Skeletal muscle tissue (tissue), 3 donors: ENCODE measurements at regions not wholly inside any gene's neighbourhood (a gene's known extent, or its start where the extent isn't known, plus 50 kb on each side); places are given as distances from the start of the nearest gene placed in this dataset.
"Not testable (repeated sequence)": the region's sequence is repeated elsewhere in the genome, so short reads cannot be mapped to it uniquely, and the experiment has no call there.

Experiments
- H3K27ac ChIP-seq: one replicate; pipeline ENCODE4 v1.7.0; 2013; ENCODE audit warnings: mild to moderate bottlenecking, low read depth, low read length, inconsistent platforms
- H3K27me3 ChIP-seq, 3 donors: one replicate each; pipeline ENCODE4 v1.7.0; 2013; ENCODE audit warnings: low read length in 3 of 3; ENCODE audit not compliant: control insufficient read depth in 3 of 3, insufficient read depth in 3 of 3
- H3K36me3 ChIP-seq, 3 donors: one replicate each; pipeline ENCODE4 v1.7.0; 2013; ENCODE audit warnings: low read length in 3 of 3; ENCODE audit not compliant: control insufficient read depth in 3 of 3, insufficient read depth in 3 of 3
- H3K4me1 ChIP-seq, 3 donors: one replicate each; pipeline ENCODE4 v1.7.0; 2013; ENCODE audit warnings: low read length in 3 of 3, mild to moderate bottlenecking in 3 of 3; ENCODE audit not compliant: control insufficient read depth in 3 of 3, insufficient read depth in 3 of 3
- H3K4me3 ChIP-seq, 3 donors: one replicate each; pipeline ENCODE4 v1.7.0; 2013; ENCODE audit warnings: low read length in 3 of 3
- H3K9ac ChIP-seq, 3 donors: one replicate each; pipeline ENCODE4 v1.7.0; 2013; ENCODE audit warnings: low read length in 3 of 3, mild to moderate bottlenecking in 3 of 3, moderate library complexity in 2 of 3, low read depth in 1 of 3
- H3K9me3 ChIP-seq, 3 donors: one replicate each; pipeline ENCODE4 v1.7.0; 2013; ENCODE audit warnings: low read length in 3 of 3; ENCODE audit not compliant: control insufficient read depth in 3 of 3
- donor health status: Osteomylitis.

DNA sequence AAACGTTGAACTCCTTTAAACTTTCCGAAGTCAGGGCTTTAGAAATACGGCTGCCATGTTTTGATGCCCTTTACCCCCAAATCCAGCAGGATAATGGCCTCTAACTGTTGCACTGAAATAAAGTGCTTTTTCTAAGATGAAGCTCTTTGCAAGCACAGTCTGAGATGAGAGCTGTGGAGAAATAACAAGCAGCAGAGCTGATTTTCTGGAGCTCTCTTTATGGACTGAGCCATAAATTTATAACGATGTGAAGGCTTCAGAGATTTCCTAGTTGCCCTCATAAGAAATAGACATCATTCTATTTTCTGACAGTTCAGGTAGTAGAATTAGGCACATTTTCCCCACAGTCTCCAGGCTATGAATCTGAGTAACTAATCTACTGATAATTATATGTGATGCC lies 567.3 kb downstream of the PDHA2 start:
- H3K36me3 ChIP-seq, result no peaks in the 10 kb centered on the region
- H3K4me3 ChIP-seq, result no peak overlapping the region
- no peaks in the 10 kb centered on the region for H3K27me3 ChIP-seq
- H3K4me1 ChIP-seq, result no peaks in the 10 kb centered on the region
- no peaks in the 10 kb centered on the region for H3K9me3 ChIP-seq
- no peak overlapping the region for H3K9ac ChIP-seq
- no peak overlapping the region for H3K27ac ChIP-seq

GRCh38 chr4:96407738-96408463 lies 568.0 kb downstream of the PDHA2 start:
- Histone ChIP-seq H3K4me1 (no peaks in the 10 kb centered on the region), H3K27me3 (no peaks in the 10 kb centered on the region), H3K4me3 (no peak overlapping the region), H3K9me3 (no peaks in the 10 kb centered on the region), H3K9ac (no peak overlapping the region), H3K27ac (no peak overlapping the region), H3K36me3 (no peaks in the 10 kb centered on the region)

DNA sequence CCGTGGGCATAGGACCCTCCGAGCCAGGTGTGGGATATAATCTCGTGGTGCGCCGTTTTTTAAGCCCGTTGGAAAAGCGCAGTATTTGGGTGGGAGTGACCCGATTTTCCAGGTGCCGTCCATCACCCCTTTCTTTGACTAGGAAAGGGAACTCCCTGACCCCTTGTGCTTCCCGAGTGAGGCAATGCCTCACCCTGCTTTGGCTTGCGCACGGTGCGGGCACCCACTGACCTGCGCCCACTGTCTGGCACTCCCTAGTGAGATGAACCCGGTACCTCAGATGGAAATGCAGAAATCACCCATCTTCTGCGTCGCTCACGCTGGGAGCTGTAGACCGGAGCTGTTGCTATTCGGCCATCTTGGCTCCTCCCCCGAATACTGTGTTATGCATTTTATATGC lies 575.0 kb downstream of the PDHA2 start:
- H3K9ac ChIP-seq, H3K4me3 ChIP-seq, H3K4me1 ChIP-seq, H3K27me3 ChIP-seq, H3K36me3 ChIP-seq, H3K9me3 ChIP-seq, H3K27ac ChIP-seq: not testable (repeated sequence)

- Histone ChIP-seq H3K4me3 (no peak overlapping the region), H3K27ac (no peak overlapping the region), H3K9ac (no peak overlapping the region), H3K36me3 (no peaks in the 10 kb centered on the region), H3K4me1 (no peaks in the 10 kb centered on the region), H3K9me3 (no peaks in the 10 kb centered on the region), H3K27me3 (no peaks in the 10 kb centered on the region)
Measured at GRCh38 chr4:96429657-96430056, 589.8 kb downstream of the PDHA2 start.

DNA sequence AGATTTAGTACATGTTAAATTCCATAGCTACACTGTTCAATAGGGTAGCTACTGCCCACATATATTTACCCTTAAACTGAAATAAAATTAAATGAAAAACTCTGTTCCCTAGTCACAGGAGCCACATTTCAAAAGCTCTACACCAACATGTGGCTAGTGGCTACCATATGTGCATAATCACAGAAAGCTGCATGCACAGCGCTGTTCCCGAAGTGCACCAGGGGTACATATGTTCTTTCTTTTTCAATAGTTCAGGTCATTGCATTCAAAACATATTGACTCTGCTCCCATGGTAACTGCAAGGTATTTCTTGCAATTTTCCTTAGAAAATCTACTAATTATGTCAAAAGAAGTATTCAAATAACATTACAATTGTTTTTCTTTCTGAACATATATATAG lies 591.2 kb downstream of the PDHA2 start:
- H3K27ac ChIP-seq, result no peak overlapping the region
- no peaks in the 10 kb centered on the region for H3K36me3 ChIP-seq
- H3K27me3 ChIP-seq, result no peaks in the 10 kb centered on the region

GRCh38 chr4:96448315-96448872 lies 608.5 kb downstream of the PDHA2 start:
- Histone ChIP-seq H3K9ac (no peak overlapping the region), H3K27me3 (no peaks in the 10 kb centered on the region), H3K36me3 (no peaks in the 10 kb centered on the region), H3K4me1 (no peaks in the 10 kb centered on the region), H3K4me3 (peak overlapping the region in 1 of 3 donors; percentile 23), H3K27ac (no peak overlapping the region), H3K9me3 (peaks cover 0 to 5% (median 2%) of the 10 kb centered on the region in 3 donors)

More for the DNA sequence above, 591.2 kb downstream of the PDHA2 start:
- H3K9me3 ChIP-seq, result no peaks in the 10 kb centered on the region
- no peaks in the 10 kb centered on the region for H3K4me1 ChIP-seq
- no peak overlapping the region for H3K9ac ChIP-seq
- no peak overlapping the region for H3K4me3 ChIP-seq

- H3K4me1 ChIP-seq, result no peaks in the 10 kb centered on the region
- no peaks in the 10 kb centered on the region for H3K27me3 ChIP-seq
- H3K4me3 ChIP-seq, result no peak overlapping the region
- H3K9ac ChIP-seq, result no peak overlapping the region
- H3K27ac ChIP-seq, result no peak overlapping the region
- H3K36me3 ChIP-seq, result no peaks in the 10 kb centered on the region
- no peaks in the 10 kb centered on the region for H3K9me3 ChIP-seq
Measured at GRCh38 chr4:96455045-96455720, 615.3 kb downstream of the PDHA2 start.

GRCh38 chr4:96458031-96458430 lies 618.1 kb downstream of the PDHA2 start:
- H3K27me3 ChIP-seq, H3K4me3 ChIP-seq, H3K9ac ChIP-seq, H3K27ac ChIP-seq, H3K36me3 ChIP-seq, H3K4me1 ChIP-seq, H3K9me3 ChIP-seq: not testable (repeated sequence)

DNA sequence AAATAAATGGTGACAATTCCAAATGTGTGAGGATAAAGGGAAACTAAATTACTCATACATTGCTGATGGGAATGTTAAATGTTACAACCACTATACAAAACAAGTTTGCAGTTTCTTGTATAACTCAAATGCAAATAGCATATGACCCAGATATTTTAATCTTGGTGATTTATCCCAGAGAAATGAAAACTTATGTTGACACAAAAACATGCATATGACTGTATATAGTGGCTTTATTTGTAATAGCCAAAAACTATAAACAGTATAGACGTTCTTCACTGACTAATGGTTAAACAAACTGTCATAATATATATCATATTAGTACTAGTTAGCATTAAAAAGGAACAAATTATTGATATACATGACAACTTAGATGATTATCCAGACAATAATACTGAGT lies 619.2 kb downstream of the PDHA2 start:
- H3K9me3 ChIP-seq, result no peaks in the 10 kb centered on the region
- no peak overlapping the region for H3K27ac ChIP-seq
- no peaks in the 10 kb centered on the region for H3K27me3 ChIP-seq
- no peaks in the 10 kb centered on the region for H3K36me3 ChIP-seq
- H3K9ac ChIP-seq, result no peak overlapping the region
- no peak overlapping the region for H3K4me3 ChIP-seq
- H3K4me1 ChIP-seq, result no peaks in the 10 kb centered on the region

DNA sequence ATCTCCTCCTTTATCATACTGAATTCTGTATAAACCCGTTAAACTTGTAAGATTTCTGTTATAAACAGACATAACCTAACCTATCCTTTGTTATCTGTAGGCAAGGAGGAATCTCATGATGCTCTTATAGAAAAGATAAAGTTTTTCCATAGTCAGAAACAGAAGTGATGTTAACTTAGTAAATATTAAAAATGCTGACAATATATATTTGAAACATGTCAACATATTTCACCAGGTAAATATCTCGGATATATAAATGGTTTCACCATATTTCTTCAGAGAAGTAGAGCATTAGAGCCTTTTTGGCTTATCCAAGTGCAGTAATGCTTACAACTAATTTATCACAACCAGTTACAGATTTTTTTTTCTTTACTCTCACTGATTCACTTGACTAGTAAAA lies 625.9 kb downstream of the PDHA2 start:
- Histone ChIP-seq H3K27me3 (no peaks in the 10 kb centered on the region), H3K36me3 (no peaks in the 10 kb centered on the region), H3K27ac (no peak overlapping the region), H3K4me1 (no peaks in the 10 kb centered on the region), H3K9me3 (no peaks in the 10 kb centered on the region), H3K9ac (no peak overlapping the region), H3K4me3 (no peak overlapping the region)
